ENCODE measurements at regions not wholly inside any gene's neighbourhood (a gene's known extent, or its start where the extent isn't known, plus 50 kb on each side); places are given as distances from the start of the nearest gene placed in this dataset.

DNA sequence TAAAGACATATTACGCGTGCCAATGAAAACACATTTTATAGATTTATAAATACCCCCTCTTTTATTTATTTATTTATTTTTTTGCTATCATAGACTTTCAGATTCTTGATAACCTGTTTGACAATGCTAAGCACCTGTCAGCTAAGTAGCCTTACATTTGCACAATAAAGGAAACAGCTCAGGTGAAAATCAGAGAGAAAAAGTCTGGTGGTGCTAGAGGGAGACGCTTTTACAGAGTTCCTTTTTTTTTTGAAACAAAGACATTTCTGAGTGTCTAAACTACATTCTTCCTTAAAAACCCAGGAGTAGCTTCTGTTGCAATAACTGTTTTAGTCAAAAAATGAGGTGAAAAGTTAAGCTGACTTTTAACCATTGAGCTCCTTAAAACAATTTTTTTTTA lies 1611.6 kb downstream of the NCAM2 start:
- no peak for DNase-seq

DNA sequence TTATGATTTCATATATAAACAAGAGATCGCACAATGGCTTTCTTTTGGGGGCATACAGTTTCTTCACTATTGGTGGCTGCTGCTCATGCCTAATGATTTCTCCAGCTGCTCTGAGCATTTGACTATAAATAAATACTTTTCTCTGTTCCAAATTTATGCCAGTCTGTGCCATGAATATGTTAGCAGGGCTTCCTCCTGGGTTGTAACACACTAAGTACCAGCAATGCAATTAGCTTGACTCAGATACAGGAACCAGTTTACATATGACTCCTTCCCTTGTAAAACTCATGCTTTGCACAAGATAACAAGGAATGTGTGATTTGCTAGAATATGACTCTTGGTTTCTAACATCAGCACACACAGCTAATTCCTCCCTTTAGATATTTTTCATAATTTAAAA lies 1629.7 kb downstream of the NCAM2 start:
- no peak for DNase-seq

DNA sequence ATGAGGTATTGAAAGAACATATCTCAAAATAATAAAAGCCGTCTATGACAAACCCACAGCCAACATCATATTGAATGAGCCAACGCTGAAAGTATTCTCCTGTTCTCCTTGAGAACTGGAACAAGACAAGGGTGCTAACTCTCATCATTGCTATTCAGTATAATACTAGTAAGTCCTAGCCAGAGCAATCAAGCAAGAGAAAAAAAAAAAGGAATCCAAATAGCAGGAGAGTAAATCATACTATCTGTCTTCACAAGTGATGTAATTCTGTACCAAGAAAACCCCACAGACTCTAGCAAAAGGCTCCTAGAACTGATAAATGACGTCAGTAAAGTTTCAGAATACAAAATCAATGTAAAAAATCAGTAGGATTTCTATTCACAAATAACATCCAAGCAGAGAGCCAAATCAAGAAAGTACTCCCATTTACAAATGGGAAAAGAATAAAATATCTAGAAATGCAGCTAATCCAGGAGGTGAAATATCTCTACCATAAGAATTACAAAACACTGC lies 1632.8 kb downstream of the NCAM2 start:
- DNase-seq = no peak

DNA sequence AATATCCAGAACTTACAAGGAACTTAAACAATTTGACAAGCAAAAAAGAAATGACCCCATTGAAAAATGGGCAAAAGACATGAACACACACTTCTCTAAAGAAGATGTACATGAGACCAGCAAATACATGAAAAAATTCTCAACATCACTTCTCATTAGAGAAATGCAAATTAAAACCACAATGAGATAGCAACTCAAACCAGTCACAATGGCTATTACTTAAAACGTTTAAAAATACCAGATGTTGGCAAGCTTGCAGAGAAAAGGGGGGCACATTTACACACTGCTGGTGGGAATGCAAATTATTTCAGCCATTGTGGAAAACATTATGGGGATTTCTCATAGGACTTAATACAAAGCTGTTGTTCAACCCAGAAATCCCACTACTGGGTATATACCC lies 1634.0 kb downstream of the NCAM2 start:
- no peak for DNase-seq

DNA sequence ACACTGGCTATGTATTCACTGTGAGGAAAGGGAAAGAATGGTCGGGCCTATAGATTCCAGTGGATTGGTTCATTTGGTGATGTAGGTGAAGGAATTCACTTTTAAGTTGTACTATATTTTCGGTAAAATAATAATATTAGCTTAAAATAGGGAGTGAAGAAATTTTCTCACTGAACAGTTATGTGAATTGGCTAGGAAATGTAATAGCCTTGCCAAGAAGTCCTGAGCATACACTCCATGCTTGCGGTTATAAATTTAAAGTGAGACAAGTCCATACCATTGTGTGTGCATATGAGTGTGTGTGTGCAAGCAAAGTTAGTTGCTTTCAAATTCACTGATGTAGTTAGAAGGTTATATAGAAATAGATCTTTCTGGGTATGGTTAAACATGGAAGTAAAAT lies 1651.0 kb downstream of the NCAM2 start:
- no peak for DNase-seq

DNA sequence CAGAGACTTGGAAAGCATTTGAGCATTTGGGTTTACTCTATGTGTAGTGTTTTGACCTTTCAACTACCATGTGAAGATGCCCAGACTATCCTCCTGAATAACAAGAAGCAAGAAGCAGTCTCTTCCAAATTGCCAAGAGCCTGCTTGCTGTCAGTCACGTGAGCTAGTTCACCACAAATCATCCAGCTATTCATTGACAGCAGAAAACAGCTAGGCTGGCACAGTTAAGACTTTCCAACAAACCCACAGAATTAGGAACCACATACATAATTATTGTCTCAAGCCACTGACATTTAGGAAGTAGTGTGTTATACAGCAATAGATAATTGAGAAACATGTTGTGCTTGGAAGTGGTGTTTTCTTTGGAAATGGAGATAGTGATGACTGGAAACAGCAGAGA lies 1652.0 kb downstream of the NCAM2 start:
- DNase-seq = peak in 1 of 2 experiments; percentile 6

DNA sequence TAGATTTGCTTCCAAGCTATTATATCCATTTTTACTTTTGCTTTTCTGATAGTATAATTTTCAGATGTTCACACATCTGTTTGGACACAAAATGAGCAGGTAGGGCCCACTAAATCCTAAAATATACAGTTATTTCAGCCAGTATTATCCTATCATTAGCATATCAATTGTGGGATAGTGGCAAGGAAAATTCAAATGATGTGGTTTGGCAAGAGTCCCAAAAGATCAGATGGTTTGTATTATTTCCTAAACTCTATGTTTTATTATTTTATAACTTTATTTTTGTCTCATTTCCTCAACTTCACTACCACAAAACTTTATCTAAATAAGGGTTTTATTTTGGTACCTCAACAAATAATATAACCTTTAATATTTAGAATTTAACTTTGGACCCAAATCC lies 1659.6 kb downstream of the NCAM2 start:
- no peak for DNase-seq

DNA sequence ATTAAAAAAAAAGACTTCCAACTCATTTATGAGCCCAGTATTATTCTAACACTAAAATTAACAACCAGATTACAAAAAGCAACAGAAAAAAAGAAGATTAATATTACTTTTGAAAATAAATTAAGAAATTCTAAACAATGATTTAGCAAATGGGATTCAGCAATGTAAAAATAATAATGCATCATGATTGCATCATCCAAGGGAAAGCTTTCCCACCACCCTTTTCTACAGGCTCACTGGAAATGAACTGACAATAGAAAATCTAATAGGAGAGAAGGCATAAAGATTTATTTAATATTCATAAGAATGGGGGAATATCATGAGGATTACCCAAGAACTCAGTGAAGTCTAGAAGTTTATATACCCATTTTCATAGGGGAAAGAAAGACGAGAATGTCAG lies 1671.9 kb downstream of the NCAM2 start:
- DNase-seq = no peak

DNA sequence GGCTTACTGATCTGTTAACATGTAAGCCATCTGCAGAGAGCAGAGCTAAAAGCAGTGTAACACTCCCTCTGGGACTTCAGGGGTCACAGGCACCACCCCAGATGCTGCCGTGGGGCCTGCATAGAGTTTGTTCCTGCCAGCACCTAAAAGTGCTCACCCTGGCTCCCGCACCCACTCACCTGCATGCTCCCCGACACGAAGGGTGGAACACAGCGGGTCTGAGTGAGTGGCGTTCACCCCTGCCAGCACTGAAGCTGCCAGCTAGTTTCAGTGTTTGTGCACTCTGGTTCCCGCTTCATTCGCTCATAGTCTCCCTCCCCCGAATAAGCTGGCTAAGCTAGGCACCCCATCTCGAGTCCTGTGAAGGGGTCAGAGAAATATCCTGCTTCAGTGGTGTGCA lies 1681.0 kb downstream of the NCAM2 start:
- DNase-seq = no peak

DNA sequence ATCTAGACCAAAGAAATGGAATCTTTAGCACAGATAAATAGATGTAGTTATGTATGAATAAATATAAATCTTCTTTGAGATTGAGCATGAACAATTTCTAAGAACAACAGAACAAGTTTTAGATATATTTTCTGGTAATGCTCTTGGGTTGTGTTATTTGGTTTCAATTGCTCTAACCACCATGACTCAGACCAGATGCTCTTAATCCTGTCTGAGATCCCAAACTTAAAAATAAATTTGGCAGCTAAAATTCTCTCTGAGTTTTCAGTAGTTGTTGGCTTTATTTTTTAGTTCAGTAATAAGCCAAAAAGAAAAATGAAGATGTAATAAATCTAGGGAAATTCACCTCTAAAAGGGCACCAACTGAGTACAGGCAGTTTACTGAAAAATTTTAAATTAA lies 1693.4 kb downstream of the NCAM2 start:
- DNase-seq = no peak

DNA sequence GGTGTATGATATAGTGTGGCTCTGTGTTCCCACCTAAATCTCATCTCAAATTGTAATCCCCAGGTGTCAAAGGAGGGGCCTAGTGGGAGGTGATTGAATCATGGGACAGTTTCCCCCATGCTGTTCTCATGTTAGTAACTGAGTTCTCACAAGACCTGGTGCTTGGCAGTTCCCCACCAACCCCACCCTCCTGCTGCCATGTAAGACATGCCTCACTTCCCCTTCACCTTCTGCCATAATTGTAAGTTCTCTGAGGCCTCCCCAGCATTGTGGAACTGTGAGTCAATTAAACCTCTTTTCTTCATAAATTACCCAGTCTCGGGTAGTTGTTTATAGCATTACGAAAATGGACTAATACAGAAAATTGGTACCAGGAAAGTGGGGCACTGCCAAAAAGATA lies 1705.3 kb downstream of the NCAM2 start:
- no peak for DNase-seq

DNA sequence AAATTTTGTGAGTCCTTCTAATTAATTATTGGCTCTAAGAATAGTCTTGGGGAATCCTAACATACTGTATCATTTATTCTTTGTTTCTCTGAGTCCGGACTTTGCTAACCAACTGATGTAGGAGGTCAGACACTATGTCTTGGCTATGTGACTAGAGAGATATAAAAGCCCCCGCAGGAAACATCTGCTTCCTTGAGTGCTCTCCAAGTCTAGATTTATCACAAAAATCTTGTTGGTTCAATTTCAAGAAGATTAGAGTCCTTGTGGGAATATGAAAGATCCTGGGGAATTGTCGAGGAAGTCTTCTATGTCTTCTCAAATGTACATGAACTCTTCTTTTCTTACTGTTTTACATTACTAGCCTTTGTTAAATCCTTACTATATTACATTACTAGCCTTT lies 1712.5 kb downstream of the NCAM2 start:
- no peak for DNase-seq

DNA sequence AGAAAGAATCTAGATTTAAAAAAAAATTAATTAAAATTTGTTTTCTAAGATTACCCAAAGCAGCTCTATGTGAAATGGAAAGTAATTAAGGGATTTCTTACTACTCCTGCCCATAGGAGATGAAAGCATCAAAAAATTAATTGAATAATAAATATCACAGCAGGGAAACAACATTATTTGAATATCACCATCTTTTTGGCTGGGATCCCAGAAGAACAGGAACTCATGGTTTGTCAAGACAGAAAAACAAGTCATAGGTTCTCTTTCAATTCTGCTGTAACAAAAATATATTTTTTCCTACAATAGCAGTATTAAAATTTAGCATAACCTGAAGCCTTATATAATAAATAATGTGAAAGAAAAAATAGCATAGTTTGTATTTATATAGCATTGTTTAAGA lies 1713.4 kb downstream of the NCAM2 start:
- peak; percentile 4 to 73 for DNase-seq

DNA sequence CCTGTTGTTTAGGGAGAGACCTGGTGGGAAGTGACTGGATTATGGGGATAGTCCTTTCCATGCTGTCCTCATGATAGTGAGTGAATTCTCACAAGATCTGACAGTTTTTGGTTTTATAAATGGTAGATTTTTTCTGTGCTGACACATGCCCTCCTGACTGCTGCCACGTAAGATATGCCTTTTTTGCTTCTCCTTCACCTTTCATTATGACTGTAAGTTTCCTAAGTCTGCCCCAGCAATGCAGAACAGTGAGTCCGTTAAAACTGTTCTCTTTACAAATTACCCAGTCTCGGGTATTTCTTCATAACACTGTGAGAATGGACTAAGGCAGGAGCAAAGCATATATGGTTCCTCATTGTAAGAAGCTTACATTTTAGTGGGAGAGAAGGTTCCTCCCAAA lies 1727.2 kb downstream of the NCAM2 start:
- no peak for DNase-seq

DNA sequence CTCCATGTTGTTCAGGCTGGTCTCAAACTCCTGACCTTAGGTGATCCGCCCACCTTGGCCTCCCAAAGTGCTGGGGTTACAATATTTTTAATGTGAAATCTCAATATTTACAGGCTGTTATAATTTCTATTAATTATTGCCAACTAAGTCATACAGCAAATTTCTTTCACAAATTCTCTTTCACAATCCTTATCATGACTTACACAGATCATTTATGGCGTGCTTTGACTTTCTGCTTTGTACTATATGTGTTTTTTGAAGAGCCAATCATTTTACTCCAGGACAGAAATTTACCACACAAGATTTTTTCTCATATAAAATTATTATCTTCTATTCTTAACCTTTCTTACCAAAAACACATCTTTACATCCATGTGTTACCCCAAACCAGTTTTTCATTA lies 1729.9 kb downstream of the NCAM2 start:
- DNase-seq = no peak

DNA sequence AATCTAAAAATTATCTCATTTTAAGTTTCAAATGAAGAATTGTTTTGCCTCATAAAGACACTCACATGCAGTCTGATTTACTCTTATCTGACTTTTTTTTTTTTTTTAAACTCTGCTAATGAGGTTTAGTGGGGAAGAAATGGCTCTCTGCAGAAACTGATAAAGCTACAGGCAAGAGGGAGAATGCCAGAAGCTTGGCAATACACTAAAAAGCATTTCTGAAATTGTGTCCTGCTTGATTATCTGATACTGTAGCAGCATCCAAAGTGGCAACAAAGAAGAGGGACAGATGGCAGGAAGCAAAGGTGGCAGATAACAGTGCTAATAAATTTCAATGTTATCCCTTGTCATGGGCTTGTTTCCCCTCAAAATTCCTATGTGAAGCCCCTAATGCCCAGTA lies 1744.9 kb downstream of the NCAM2 start:
- DNase-seq = no peak

DNA sequence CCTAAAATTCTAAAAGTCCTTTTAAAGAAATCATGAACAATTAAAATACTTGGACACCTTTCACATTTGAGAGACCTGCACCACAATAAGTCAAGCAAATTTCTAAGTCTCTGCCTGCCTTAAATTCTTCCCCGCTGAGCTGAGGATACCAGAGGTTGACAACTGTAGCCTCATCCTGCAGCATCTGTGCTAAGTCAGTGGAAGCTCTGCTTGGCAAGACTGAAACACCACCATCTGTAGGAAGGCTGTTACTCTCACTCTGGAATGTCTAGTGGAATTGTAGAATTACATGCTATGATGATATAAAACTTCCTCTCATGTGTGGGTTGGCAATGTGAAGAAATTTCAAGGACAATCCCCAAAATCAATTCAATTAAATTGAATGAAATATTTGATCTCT lies 1756.5 kb downstream of the NCAM2 start:
- DNase-seq = no peak

DNA sequence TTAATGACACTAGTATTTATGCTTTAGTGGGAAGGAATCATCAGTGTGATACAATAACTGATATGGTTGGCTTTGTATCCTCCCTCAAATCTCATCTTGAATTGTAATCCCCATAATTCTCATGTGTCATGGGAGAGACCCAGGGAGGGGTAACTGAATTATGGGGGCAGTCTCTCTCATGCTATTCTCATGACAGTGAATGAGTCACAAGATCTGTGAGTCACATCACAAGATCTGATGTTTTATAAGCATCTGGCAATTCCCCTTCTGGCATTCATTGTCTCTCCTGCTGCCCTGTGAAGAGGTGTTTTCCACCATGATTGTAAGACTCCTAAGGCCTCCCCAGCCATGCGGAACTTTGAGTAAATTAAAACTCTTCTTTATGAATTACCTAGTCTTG lies 1760.3 kb downstream of the NCAM2 start:
- no peak for DNase-seq

DNA sequence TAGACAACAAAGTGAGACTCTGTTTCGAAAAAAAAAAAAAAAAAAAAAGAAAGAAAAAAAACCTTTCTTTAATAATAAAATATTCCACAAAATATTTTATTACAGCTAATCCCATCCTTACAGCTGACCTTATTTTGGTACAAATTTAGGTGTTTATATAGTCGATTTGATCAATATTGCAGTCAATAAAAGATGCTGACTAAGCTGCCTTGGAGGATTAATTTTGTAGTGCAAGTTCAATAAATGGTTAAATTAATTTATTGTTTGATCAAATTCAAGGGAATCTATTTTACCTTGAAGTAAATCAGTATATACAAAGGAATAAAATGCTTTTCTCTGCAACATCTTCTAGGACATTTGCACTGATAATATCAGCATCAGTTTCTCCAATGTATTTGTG lies 1764.3 kb downstream of the NCAM2 start:
- no peak for DNase-seq

DNA sequence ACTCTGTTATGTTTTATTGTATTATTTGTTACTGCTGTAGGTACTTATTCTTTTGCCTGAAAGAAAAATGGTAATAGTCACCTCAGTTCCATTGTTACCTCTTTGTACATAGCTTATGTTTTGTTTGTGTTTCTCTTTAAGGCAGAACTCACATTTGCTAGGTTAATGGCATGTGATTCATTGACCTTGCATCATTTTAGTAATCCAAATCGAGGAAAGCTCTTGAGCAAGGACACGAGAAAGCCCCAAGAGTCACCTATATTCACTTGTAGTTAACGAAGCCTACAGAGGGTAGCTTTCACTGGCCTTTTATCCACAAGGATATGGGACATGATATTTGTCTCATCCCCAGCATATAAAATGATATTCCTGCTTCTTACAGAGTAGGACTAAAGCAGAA lies 1765.2 kb downstream of the NCAM2 start:
- no peak for DNase-seq

DNA sequence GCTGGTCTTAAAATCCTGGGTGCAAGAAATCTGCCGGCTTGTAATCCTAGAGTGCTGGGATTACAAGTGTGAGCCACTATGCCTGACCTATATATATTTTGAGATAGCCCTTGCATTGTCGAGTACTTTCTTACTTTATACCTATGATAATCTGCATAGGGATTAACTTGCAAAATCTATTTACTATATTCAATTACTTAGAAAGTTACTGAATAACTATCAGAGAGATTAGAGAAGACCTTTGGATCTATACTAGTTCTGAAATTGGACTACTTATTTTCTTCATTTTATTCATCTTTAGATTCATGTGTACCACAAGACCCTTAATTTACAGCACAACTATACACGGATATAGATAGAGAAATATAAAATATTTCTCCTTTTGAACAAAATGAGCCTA lies 1766.0 kb downstream of the NCAM2 start:
- no peak for DNase-seq

DNA sequence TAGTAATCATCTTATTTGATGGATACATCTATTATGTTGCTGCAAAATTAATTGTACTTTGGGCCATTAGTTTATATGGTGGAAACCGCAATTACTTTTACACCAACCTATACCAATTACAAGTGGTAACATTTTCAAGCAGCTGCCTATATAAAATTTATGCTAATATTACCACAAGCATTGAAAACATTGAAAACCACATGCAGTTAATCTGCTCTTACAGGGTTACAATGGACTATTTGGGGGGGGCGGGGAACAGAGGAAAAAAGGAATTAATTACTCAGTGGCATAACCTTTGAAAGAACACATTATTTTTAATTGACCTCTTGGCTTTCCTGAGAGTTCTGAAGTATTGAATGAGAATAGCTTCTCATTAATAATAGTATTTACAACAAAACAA lies 1793.2 kb downstream of the NCAM2 start:
- DNase-seq = no peak

DNA sequence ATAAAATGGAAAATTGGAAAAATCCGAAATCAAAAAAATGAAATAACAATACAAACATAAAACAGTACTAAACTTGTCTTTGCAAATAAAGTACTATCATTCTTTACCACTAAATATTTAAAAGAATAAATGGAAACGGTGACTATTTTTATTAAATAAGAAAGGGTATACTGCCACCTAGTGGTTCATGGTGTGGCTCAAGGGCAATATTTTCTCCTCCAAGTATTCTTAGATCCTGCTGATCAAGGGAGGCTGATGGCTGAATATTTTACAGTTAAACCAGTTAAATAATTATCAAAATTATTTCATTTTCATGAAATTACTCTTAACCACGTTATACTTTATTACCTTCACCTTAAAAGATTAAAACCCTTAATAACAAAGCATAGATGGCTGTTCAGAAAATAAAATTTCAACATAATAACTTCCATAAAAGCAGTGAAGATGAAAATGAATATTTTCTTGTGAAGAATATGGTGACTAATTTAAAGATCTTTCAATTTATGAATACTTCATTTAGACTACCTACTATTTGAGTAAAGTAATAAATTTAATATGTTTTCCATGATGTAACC lies 1793.9 kb downstream of the NCAM2 start:
- peak; percentile 50 to 82 for DNase-seq

DNA sequence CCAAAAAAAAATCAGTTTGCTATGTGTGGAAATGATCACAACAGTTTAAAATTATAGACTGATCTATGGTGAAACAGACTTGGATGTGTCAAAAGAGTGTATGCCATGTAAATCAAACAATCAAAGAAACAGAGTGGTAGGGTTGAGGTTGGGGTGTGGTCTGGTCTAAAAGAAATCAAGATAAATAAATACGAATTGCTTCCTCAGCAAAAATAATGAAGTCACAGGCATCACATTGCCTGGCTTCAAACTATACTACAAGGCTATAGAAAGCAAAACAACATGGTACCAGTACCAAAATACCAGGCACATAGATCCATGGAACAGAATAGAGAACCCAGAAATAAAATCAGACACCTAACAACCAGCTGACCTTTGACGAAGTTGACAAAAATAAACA lies 1796.9 kb downstream of the NCAM2 start:
- no peak for DNase-seq

DNA sequence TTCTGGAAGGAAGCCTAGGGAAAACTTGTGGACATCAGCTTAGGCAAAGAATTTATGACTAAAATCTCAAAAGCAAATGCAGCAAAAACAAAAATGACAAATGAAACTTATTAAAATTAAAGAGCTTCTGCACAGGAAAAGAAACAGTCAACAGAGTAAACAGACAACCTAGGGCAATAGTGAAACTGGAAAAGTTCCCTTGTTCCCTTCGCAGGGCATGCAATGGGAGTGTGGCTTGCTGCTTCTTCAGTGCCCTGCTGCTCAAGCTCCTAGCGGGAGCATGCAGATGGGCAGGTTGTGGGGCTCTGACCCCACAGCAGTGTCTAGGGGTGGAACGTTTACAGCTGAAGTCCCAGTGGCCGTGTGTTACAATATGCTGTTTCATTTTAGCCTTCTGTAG lies 1797.4 kb downstream of the NCAM2 start:
- no peak for DNase-seq

DNA sequence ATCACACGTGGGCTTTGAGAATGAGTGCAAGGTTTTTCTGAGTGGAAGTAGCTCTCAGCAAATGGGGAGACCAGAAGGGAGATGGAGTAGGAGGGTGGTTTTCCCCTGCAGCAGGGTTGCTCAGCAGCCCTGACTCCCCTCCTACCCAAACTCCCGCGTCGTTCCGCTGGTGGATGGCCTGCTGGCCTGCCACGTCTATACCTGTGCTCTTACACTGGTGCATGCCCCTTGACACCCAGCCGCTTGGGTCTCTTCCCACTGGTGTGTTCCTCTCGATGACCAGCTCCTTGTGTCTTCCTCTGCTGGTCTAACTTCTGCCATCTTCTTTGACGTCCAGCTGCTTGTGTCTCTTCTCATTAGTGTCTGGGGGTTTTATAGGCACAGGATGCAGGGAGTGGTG lies 1797.9 kb downstream of the NCAM2 start:
- no peak for DNase-seq
